ENCODE measurements at regions not wholly inside any gene's neighbourhood (a gene's known extent, or its start where the extent isn't known, plus 50 kb on each side); places are given as distances from the start of the nearest gene placed in this dataset.

GRCh38 chr1:37143800-37144199 lies 109.5 kb upstream of the GRIK3 start:
- TF ChIP-seq, protein P1, sequence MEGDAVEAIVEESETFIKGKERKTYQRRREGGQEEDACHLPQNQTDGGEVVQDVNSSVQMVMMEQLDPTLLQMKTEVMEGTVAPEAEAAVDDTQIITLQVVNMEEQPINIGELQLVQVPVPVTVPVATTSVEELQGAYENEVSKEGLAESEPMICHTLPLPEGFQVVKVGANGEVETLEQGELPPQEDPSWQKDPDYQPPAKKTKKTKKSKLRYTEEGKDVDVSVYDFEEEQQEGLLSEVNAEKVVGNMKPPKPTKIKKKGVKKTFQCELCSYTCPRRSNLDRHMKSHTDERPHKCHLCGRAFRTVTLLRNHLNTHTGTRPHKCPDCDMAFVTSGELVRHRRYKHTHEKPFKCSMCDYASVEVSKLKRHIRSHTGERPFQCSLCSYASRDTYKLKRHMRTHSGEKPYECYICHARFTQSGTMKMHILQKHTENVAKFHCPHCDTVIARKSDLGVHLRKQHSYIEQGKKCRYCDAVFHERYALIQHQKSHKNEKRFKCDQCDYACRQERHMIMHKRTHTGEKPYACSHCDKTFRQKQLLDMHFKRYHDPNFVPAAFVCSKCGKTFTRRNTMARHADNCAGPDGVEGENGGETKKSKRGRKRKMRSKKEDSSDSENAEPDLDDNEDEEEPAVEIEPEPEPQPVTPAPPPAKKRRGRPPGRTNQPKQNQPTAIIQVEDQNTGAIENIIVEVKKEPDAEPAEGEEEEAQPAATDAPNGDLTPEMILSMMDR (conservative IDR thresholded peaks at IDR 0.05): no peak
- no peak overlapping the region for H3K27ac ChIP-seq

- TF ChIP-seq, protein P1 (conservative IDR thresholded peaks at IDR 0.05): no peak
- no peak overlapping the region for H3K27ac ChIP-seq
Measured at GRCh38 chr1:37146071-37146470, 111.8 kb upstream of the GRIK3 start.

- TF ChIP-seq, protein P1 (conservative IDR thresholded peaks at IDR 0.05): no peak
- H3K27ac ChIP-seq: no peak overlapping the region
Measured at GRCh38 chr1:37147392-37147831, 113.1 kb upstream of the GRIK3 start.

- TF ChIP-seq, protein P1 (conservative IDR thresholded peaks at IDR 0.05): no peak
Measured at GRCh38 chr1:37147906-37148305, 113.6 kb upstream of the GRIK3 start.

GRCh38 chr1:37148663-37149062 lies 114.3 kb upstream of the GRIK3 start:
- TF ChIP-seq, protein P1 (conservative IDR thresholded peaks at IDR 0.05): no peak
- no peak overlapping the region for H3K27ac ChIP-seq

More at GRCh38 chr1:37147906-37148305, 113.6 kb upstream of the GRIK3 start:
- H3K27ac ChIP-seq: no peak overlapping the region

DNA sequence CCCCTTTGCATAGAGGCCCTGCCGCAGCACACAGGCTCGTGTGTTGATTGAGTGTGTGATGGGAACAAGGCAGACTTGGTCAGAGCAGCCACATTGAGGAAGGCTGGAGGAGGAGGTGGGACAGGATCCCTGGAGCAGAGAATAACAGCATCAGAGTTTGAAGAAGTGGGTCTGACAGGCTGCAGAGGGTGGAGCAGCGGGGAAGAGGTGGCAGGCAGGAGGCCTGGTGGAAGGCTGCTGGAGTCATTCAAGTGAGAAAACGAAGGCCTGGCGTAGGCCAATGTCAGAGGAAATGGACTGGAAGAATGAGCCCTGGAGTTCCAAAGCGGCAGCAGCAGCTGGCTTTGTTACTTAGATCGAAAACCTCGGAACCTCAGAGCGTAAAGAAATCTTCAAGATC lies 115.0 kb upstream of the GRIK3 start:
- no peak overlapping the region for H3K27ac ChIP-seq
- TF ChIP-seq, protein P1 (conservative IDR thresholded peaks at IDR 0.05): no peak

GRCh38 chr1:37150986-37151385 lies 116.7 kb upstream of the GRIK3 start:
- no peak overlapping the region for H3K27ac ChIP-seq

More at GRCh38 chr1:37150986-37151385, 116.7 kb upstream of the GRIK3 start:
- TF ChIP-seq, protein P1 (conservative IDR thresholded peaks at IDR 0.05): no peak

Data from VCaP (cell line).